ENCODE measurements at regions not wholly inside any gene's neighbourhood (a gene's known extent, or its start where the extent isn't known, plus 50 kb on each side); places are given as distances from the start of the nearest gene placed in this dataset.

GRCh38 chr11:116180806-116181600 is 591.8 kb downstream of the BUD13 start:
- DNase-seq (ENCODE audit: low read depth) = no peak

GRCh38 chr11:116179401-116179800 is 593.4 kb downstream of the BUD13 start:
- DNase-seq (ENCODE audit: low read depth) = no peak

- no peak for DNase-seq (ENCODE audit: low read depth)
Measured at GRCh38 chr11:116177521-116178210, 595.1 kb downstream of the BUD13 start.

- DNase-seq (ENCODE audit: low read depth) = no peak
Measured at GRCh38 chr11:116176484-116177005, 596.2 kb downstream of the BUD13 start.

- DNase-seq (ENCODE audit: low read depth) = no peak
Measured at GRCh38 chr11:116175707-116176106, 597.1 kb downstream of the BUD13 start.

GRCh38 chr11:116173941-116174911 is 598.6 kb downstream of the BUD13 start:
- no peak for DNase-seq (ENCODE audit: low read depth)

- DNase-seq (ENCODE audit: low read depth) = no peak
Measured at GRCh38 chr11:116173506-116173905, 599.3 kb downstream of the BUD13 start.

- DNase-seq (ENCODE audit: low read depth) = no peak
Measured at GRCh38 chr11:116172851-116173250, 599.9 kb downstream of the BUD13 start.

- DNase-seq (ENCODE audit: low read depth) = no peak
Measured at GRCh38 chr11:116172156-116172555, 600.6 kb downstream of the BUD13 start.

GRCh38 chr11:116171271-116172140 is 601.3 kb downstream of the BUD13 start:
- DNase-seq (ENCODE audit: low read depth) = no peak

GRCh38 chr11:116170526-116171120 is 602.2 kb downstream of the BUD13 start:
- DNase-seq (ENCODE audit: low read depth) = no peak

GRCh38 chr11:116169776-116170175 is 603.0 kb downstream of the BUD13 start:
- no peak for DNase-seq (ENCODE audit: low read depth)

GRCh38 chr11:116168459-116168787 is 604.4 kb downstream of the BUD13 start:
- DNase-seq (ENCODE audit: low read depth) = no peak

GRCh38 chr11:116167706-116168458 is 604.9 kb downstream of the BUD13 start:
- no peak for DNase-seq (ENCODE audit: low read depth)

- no peak for DNase-seq (ENCODE audit: low read depth)
Measured at GRCh38 chr11:116166573-116167465, 606.0 kb downstream of the BUD13 start.

- DNase-seq (ENCODE audit: low read depth) = no peak
Measured at GRCh38 chr11:116164843-116165242, 607.9 kb downstream of the BUD13 start.

GRCh38 chr11:116162886-116163230 is 609.9 kb downstream of the BUD13 start:
- DNase-seq (ENCODE audit: low read depth) = no peak

GRCh38 chr11:116162086-116162885 is 610.5 kb downstream of the BUD13 start:
- no peak for DNase-seq (ENCODE audit: low read depth)
